K562 (cell line): ENCODE measurements at regions not wholly inside any gene's neighbourhood (a gene's known extent, or its start where the extent isn't known, plus 50 kb on each side); places are given as distances from the start of the nearest gene placed in this dataset.

ENCODE experiments used
- ATAC-seq: fragments of 200-7000 bp; cut with Tn5 transposase; 3 replicates; pipeline ENCODE4 v1.9.1; 2020; ENCODE audit warnings: moderate library complexity
- BruUV-seq: library from RNA; stranded (reverse); fragments of 400-500 nt; replicated peaks from 2 replicates; lab custom pipeline; 2021; lab: Mats Ljungman, UMichigan
- CTCF ChIA-PET: fragments of 300-600 bp; formaldehyde crosslinking; extraction: SDS; loops from one replicate; lab custom pipeline; 2021; ENCODE audit warnings: low intra/inter-chr PET ratio; lab: Yijun Ruan, JAX
- POLR2A ChIA-PET: fragments of 300-600, 350-650 bp; sonication (Branson Sonifier 250); formaldehyde crosslinking; extraction: SDS; loops from one replicate; lab custom pipeline; 2021; ENCODE audit warnings: antibody characterized with exemption, inconsistent platforms; lab: Yijun Ruan, JAX
- DNase-seq, 4 experiments: peaks; one replicate each; pipeline versions ENCODE4 v3.0.0 to v3.0.0-alpha.2; 2011 to 2018; ENCODE audit warnings: low spot score in 3 of 4, mixed read lengths in 3 of 4; ENCODE audit errors: extremely low read depth in 1 of 4
- FAIRE-seq: peaks from 2 replicates; lab custom pipeline; 2011; peaks lifted over from hg19 to GRCh38; lab: Jason Lieb, UNC
- H2AFZ ChIP-seq: 2 replicates; pipeline ENCODE4 v1.6.0; 2011; ENCODE audit warnings: low read depth, low read length, control low read depth, inconsistent platforms
- H3K27ac ChIP-seq: fragments of 200-600 bp; 3 replicates; pipeline ENCODE4 v1.8.0; 2011; ENCODE audit warnings: low read depth, mild to moderate bottlenecking, control low read depth, inconsistent platforms, low read length, moderate library complexity, mixed read lengths; ENCODE audit errors: extremely low read depth
- H3K27me3 ChIP-seq, 2 experiments: fragments of 300-600 bp in 1 of 2; 2 replicates in 1 of 2; 3 replicates in 1 of 2; pipeline versions ENCODE4 v1.6.0 to v1.8.0; 2011; ENCODE audit warnings: inconsistent platforms in 2 of 2, low read length in 2 of 2, mild to moderate bottlenecking in 1 of 2, mixed read lengths in 1 of 2, moderate library complexity in 1 of 2; ENCODE audit not compliant: control insufficient read depth in 2 of 2, insufficient read depth in 2 of 2
- H3K36me3 ChIP-seq: fragments of 300-600 bp; 3 replicates; pipeline ENCODE4 v1.8.0; 2011; ENCODE audit warnings: mild to moderate bottlenecking, low read length, inconsistent platforms; ENCODE audit not compliant: control insufficient read depth, insufficient read depth
- H3K4me1 ChIP-seq, 2 experiments: fragments of 200-600 bp in 1 of 2; replicated peaks in 1 of 2; 2 replicates in 1 of 2; 3 replicates in 1 of 2; pipeline versions ENCODE4 v1.5.1 to v1.8.0; 2011; ENCODE audit warnings: inconsistent platforms in 2 of 2, low read length in 2 of 2, mild to moderate bottlenecking in 1 of 2, mixed read lengths in 1 of 2, moderate library complexity in 1 of 2; ENCODE audit not compliant: control insufficient read depth in 2 of 2, insufficient read depth in 2 of 2
- H3K4me2 ChIP-seq: 2 replicates; pipeline ENCODE4 v1.6.1; 2011; ENCODE audit warnings: low read length, control low read depth, inconsistent platforms, mixed read lengths; ENCODE audit not compliant: insufficient read depth
- H3K4me3 ChIP-seq: fragments of 200-600 bp; sonication (generic), shearing (Covaris generic); 2 replicates; pipeline ENCODE4 v1.5.1; 2016; ENCODE audit warnings: control low read depth, inconsistent platforms
- H3K79me2 ChIP-seq: fragments of 200-600 bp; 3 replicates; pipeline ENCODE4 v1.8.0; 2011; ENCODE audit warnings: low read length, inconsistent platforms; ENCODE audit not compliant: control insufficient read depth, insufficient read depth
- H3K9ac ChIP-seq, 2 experiments: 2 replicates each; pipeline versions ENCODE4 v1.6.0 to v1.6.1; 2011; ENCODE audit warnings: low read depth in 2 of 2, low read length in 2 of 2, control low read depth in 1 of 2, inconsistent platforms in 1 of 2, mild to moderate bottlenecking in 1 of 2, mixed read lengths in 1 of 2; ENCODE audit not compliant: insufficient read depth in 1 of 2
- H3K9me1 ChIP-seq: one replicate; pipeline ENCODE4 v1.6.0; 2011; ENCODE audit warnings: inconsistent platforms, mild to moderate bottlenecking, low read length, moderate library complexity; ENCODE audit not compliant: control insufficient read depth, insufficient read depth
- H3K9me3 ChIP-seq: replicated peaks from 2 replicates; pipeline ENCODE4 v1.5.1; 2011; ENCODE audit warnings: low read depth, low read length, inconsistent platforms; ENCODE audit not compliant: control insufficient read depth, insufficient read depth
- H4K20me1 ChIP-seq: replicated peaks from 2 replicates; pipeline ENCODE4 v1.6.1; 2011; ENCODE audit warnings: low read length, inconsistent platforms, mixed read lengths; ENCODE audit not compliant: control insufficient read depth, insufficient read depth
- ESRRA ChIP-seq: fragments of 450-650 bp; IDR thresholded peaks from 2 replicates; pipeline ENCODE4 v1.6.1; 2014; ENCODE audit warnings: low read depth, mild to moderate bottlenecking, moderate library complexity, borderline replicate concordance
- HDGF ChIP-seq: fragments of 450-650 bp; IDR thresholded peaks from 2 replicates; pipeline ENCODE4 v1.6.1; 2016
- NEUROD1 ChIP-seq: fragments of 150-350 bp; IDR thresholded peaks from 2 replicates; pipeline ENCODE4 v1.6.1; 2014; ENCODE audit warnings: borderline replicate concordance, low read length, low read depth; ENCODE audit not compliant: partially characterized antibody
- RBM14 ChIP-seq: fragments of 200-400 bp; formaldehyde crosslinking; IDR thresholded peaks from 2 replicates; pipeline ENCODE4 v1.6.1; 2018; ENCODE audit warnings: low read depth, mild to moderate bottlenecking, low read length, moderate library complexity, borderline replicate concordance; ENCODE audit not compliant: insufficient read depth
- XRCC4 ChIP-seq: IDR thresholded peaks from one replicate; pipeline ENCODE4 v1.6.1; 2011; ENCODE audit not compliant: insufficient read depth, insufficient read length; ENCODE audit errors: extremely low read depth
- ZNF766 ChIP-seq: fragments of 200-800 bp; sonication (Bioruptor generic); conservative IDR thresholded peaks from 2 replicates; pipeline ENCODE4 v1.6.1; 2016; ENCODE audit warnings: missing genetic modification characterization, missing compliant biosample characterization
- WGBS: fragments of 100-300 bp; shearing (Covaris generic); methylation state at CpG from one replicate; pipeline ENCODE4 v1.1.6; 2016; ENCODE audit warnings: low coverage, mixed read lengths; ENCODE audit not compliant: insufficient coverage; ENCODE audit errors: missing lambda C conversion rate; 5-methylcytosine and 5-hydroxymethylcytosine counted together
- in situ Hi-C: fragments of 300-500 bp; cut with MboI; formaldehyde crosslinking; loops from 4 replicates; pipeline ENCODE4 v1.15.0; 2018; ENCODE audit warnings: inconsistent platforms, mixed read lengths
- intact Hi-C: fragments of 100-400 bp; cut with micrococcal nuclease; formaldehyde crosslinking; loops from 2 replicates; pipeline ENCODE4 v1.14.2; 2022
- TF ChIP-seq, protein P1 (sequence below): fragments of 250-450 bp; sonication (Bioruptor Pico); IDR thresholded peaks from 2 replicates; pipeline ENCODE4 v1.4.0; 2020; ENCODE audit warnings: mild to moderate bottlenecking, moderate library complexity, borderline replicate concordance
- TF ChIP-seq, protein P2 (sequence below): conservative IDR thresholded peaks from 2 replicates; pipeline ENCODE4 v1.6.1; 2011; ENCODE audit warnings: low read depth, mild to moderate bottlenecking, low read length; ENCODE audit not compliant: control insufficient read depth

DNA sequence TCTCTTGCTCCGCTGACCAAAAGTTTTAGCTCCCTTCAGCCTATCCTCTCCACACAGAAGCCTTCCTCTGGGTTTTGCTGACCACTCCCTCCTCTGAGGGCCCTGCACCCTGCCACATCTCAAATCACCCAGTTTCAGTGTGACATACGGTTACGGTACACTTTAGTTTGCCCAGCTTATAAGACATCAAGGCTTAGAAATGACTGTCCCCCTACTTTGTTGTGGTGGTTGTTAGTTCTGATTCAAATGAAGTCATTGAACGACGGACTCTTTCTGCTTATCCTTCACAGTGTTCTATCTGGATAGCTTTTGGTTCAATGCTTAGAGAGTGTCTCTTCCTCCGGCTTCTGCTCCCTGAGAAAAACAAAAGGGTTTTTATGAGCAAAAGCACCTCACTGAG, 68.0 kb upstream of the NDUFB4 start:
- H3K9me3 ChIP-seq, result no peaks in the 10 kb centered on the region
- intact Hi-C loops (no loop called here), in situ Hi-C loops (no loop called here)
- FAIRE-seq (no peak), ATAC-seq (no peak), DNase-seq (no peak)
- no peak overlapping the region for H2AFZ ChIP-seq
- no peak overlapping the region for H3K27ac ChIP-seq
- H3K9ac ChIP-seq, result no peak overlapping the region
- no peak overlapping the region for H3K4me3 ChIP-seq
- no TSS peak for BruUV-seq
- H4K20me1 ChIP-seq, result no peaks in the 10 kb centered on the region
- WGBS, result 0% methylated on average over 5 of the region's 6 CpGs
- H3K4me1 ChIP-seq, result no peaks in the 10 kb centered on the region
- no peaks in the 10 kb centered on the region for H3K36me3 ChIP-seq
- H3K79me2 ChIP-seq, result no peaks in the 10 kb centered on the region
- ChIA-PET CTCF (no interaction called here), POLR2A (interaction anchor here (0.7 kb wide), 1 partner anchor 52 kb away, joined by 3 read pairs; no protein-coding TSS in a partner anchor)
- H3K27me3 ChIP-seq, result no peaks in the 10 kb centered on the region
- H3K9me1 ChIP-seq, result no peaks in the 10 kb centered on the region
- no peak overlapping the region for H3K4me2 ChIP-seq
- no peak for TF ChIP-seq RBM14
- TF ChIP-seq, protein P1, sequence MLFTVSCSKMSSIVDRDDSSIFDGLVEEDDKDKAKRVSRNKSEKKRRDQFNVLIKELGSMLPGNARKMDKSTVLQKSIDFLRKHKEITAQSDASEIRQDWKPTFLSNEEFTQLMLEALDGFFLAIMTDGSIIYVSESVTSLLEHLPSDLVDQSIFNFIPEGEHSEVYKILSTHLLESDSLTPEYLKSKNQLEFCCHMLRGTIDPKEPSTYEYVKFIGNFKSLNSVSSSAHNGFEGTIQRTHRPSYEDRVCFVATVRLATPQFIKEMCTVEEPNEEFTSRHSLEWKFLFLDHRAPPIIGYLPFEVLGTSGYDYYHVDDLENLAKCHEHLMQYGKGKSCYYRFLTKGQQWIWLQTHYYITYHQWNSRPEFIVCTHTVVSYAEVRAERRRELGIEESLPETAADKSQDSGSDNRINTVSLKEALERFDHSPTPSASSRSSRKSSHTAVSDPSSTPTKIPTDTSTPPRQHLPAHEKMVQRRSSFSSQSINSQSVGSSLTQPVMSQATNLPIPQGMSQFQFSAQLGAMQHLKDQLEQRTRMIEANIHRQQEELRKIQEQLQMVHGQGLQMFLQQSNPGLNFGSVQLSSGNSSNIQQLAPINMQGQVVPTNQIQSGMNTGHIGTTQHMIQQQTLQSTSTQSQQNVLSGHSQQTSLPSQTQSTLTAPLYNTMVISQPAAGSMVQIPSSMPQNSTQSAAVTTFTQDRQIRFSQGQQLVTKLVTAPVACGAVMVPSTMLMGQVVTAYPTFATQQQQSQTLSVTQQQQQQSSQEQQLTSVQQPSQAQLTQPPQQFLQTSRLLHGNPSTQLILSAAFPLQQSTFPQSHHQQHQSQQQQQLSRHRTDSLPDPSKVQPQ (CRISPR knock-in tag), result no peak
- no peak for TF ChIP-seq NEUROD1
- TF ChIP-seq, protein P2, sequence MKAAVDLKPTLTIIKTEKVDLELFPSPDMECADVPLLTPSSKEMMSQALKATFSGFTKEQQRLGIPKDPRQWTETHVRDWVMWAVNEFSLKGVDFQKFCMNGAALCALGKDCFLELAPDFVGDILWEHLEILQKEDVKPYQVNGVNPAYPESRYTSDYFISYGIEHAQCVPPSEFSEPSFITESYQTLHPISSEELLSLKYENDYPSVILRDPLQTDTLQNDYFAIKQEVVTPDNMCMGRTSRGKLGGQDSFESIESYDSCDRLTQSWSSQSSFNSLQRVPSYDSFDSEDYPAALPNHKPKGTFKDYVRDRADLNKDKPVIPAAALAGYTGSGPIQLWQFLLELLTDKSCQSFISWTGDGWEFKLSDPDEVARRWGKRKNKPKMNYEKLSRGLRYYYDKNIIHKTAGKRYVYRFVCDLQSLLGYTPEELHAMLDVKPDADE, result no peak
- no peak for TF ChIP-seq ESRRA
- TF ChIP-seq XRCC4, result no peak
- TF ChIP-seq HDGF, result no peak
- TF ChIP-seq ZNF766 (CRISPR knock-in tag), result no peak
